ENCODE measurements at regions not wholly inside any gene's neighbourhood (a gene's known extent, or its start where the extent isn't known, plus 50 kb on each side); places are given as distances from the start of the nearest gene placed in this dataset.

DNA sequence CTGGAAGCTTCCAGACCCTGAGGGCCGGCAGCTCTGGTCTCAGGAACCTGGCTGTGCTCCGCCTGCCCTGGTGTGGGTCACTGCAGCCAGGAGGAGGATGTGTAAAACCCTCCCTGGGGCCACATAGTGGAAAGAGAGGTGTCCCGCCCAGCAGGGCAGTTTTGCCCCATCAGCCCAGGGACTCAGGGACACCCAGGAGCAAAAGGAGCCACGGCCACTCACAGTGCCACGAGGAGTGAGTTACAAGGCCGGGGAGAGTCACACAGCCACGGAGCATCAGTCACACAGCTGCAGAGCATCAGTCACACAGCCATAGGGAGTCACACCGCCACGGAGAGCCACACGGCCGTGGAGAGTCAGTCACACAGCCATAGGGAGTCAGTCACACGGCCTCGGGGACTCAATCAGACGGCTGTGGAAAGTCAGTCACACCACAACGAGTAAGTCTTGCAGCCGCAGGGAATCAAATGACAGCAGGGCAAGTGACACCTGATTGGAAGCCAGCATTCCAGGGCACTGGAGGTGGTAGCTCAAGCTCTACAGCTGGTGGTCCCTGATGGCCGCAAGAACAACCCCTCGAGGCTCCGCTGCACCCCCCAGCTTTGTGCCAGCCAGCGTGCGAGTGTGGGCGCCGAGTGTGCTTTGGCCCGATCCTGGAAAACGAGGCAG, 60.9 kb downstream of the DLL1 start:
- Histone ChIP-seq H3K4me3 (ENCODE audit: low read depth in 2 of 2, low read length in 1 of 2) (no peak overlapping the region), H3K79me2 (ENCODE audit: insufficient read depth) (no peaks in the 10 kb centered on the region), H3K36me3 (replicated peaks in 1 of 2; ENCODE audit: control insufficient read depth in 1 of 2, insufficient read depth in 2 of 2, low read length in 1 of 2) (no peaks in the 10 kb centered on the region), H4K20me1 (ENCODE audit: insufficient read depth) (no peaks in the 10 kb centered on the region), H3K27me3 (ENCODE audit: insufficient read depth) (no peaks in the 10 kb centered on the region), H3K9ac (no peak overlapping the region), H3K27ac (ENCODE audit: low read depth in 2 of 2, low read length in 1 of 2) (no peak overlapping the region), H2AFZ (ENCODE audit: low read depth) (no peak overlapping the region), H3K9me2 (no peaks in the 10 kb centered on the region), H3K4me2 (no peak overlapping the region), H3K4me1 (ENCODE audit: control insufficient read depth in 1 of 2, insufficient read depth in 2 of 2, low read depth in 1 of 2, low read length in 1 of 2) (peaks cover 0 to 20% of the 10 kb centered on the region in 2 experiments; a peak in 1 of 4 replicates), H3F3A (replicated peaks; ENCODE audit: insufficient read depth) (no peaks in the 10 kb centered on the region), H3K9me3 (no peaks in the 10 kb centered on the region)
- TF ChIP-seq MEF2A (IDR thresholded peaks at IDR 0.05; ENCODE audit: borderline replicate concordance, low read depth), result no peak
- no peak for TF ChIP-seq RFX5 (IDR thresholded peaks at IDR 0.05; ENCODE audit: low read length)
- TF ChIP-seq EZH2phosphoT487 (IDR thresholded peaks at IDR 0.05; ENCODE audit: borderline replicate concordance, low read depth), result no peak
- TF ChIP-seq, protein P1, sequence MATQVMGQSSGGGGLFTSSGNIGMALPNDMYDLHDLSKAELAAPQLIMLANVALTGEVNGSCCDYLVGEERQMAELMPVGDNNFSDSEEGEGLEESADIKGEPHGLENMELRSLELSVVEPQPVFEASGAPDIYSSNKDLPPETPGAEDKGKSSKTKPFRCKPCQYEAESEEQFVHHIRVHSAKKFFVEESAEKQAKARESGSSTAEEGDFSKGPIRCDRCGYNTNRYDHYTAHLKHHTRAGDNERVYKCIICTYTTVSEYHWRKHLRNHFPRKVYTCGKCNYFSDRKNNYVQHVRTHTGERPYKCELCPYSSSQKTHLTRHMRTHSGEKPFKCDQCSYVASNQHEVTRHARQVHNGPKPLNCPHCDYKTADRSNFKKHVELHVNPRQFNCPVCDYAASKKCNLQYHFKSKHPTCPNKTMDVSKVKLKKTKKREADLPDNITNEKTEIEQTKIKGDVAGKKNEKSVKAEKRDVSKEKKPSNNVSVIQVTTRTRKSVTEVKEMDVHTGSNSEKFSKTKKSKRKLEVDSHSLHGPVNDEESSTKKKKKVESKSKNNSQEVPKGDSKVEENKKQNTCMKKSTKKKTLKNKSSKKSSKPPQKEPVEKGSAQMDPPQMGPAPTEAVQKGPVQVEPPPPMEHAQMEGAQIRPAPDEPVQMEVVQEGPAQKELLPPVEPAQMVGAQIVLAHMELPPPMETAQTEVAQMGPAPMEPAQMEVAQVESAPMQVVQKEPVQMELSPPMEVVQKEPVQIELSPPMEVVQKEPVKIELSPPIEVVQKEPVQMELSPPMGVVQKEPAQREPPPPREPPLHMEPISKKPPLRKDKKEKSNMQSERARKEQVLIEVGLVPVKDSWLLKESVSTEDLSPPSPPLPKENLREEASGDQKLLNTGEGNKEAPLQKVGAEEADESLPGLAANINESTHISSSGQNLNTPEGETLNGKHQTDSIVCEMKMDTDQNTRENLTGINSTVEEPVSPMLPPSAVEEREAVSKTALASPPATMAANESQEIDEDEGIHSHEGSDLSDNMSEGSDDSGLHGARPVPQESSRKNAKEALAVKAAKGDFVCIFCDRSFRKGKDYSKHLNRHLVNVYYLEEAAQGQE (IDR thresholded peaks at IDR 0.05; ENCODE audit: low read depth, low read length), result no peak
- TF ChIP-seq, protein P2, sequence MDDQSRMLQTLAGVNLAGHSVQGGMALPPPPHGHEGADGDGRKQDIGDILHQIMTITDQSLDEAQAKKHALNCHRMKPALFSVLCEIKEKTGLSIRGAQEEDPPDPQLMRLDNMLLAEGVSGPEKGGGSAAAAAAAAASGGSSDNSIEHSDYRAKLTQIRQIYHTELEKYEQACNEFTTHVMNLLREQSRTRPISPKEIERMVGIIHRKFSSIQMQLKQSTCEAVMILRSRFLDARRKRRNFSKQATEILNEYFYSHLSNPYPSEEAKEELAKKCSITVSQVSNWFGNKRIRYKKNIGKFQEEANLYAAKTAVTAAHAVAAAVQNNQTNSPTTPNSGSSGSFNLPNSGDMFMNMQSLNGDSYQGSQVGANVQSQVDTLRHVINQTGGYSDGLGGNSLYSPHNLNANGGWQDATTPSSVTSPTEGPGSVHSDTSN (IDR thresholded peaks at IDR 0.05), result no peak
- no peak for TF ChIP-seq FOXM1 (IDR thresholded peaks at IDR 0.05; ENCODE audit: low read depth)
- TF ChIP-seq GATA2 (CRISPR knock-in tag; IDR thresholded peaks at IDR 0.05), result no peak
- no peak for TF ChIP-seq POLR2AphosphoS5 (IDR thresholded peaks at IDR 0.05; ENCODE audit: low read depth, low read length)
- TF ChIP-seq SIN3A (IDR thresholded peaks at IDR 0.05; ENCODE audit: borderline replicate concordance, low read depth, low read length), result no peak
- POLR2A ChIA-PET, result no interaction called here
- CTCF ChIA-PET, result no interaction called here
- 47% methylated on average over 7 of the region's 25 CpGs for WGBS (ENCODE audit: low lambda C conversion rate)
- DNase-seq, result no peak

DNA sequence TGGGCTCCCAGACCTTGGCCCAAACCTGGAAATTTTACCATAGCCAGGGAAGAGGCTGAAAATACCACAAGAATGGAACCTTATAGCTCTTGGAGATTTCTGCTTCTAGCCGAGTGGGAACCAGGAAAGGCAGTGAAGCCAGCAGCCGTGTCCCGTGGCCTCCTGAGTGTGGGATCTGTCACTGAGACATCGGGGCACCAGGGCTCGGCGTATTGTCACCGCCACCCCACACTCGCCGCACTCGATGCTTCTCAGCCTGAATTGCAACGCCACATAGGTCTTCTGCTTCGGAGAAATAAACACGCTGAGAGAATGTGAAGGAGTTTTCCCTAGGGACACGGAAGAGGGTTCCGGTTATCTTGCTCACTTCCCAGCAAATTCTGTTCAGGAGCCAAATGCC, 61.5 kb downstream of the DLL1 start:
- no peaks in the 10 kb centered on the region for H3K27me3 ChIP-seq (ENCODE audit: insufficient read depth)
- TF ChIP-seq GABPA (IDR thresholded peaks at IDR 0.05; ENCODE audit: low read depth), result no peak
- TF ChIP-seq EP300 (IDR thresholded peaks at IDR 0.05; ENCODE audit: borderline replicate concordance in 1 of 2, low read depth in 1 of 2, low read length in 1 of 2), result no peak
- TF ChIP-seq CHD2 (IDR thresholded peaks at IDR 0.05; ENCODE audit: low read length, partially characterized antibody), result no peak
- TF ChIP-seq, protein P2 (IDR thresholded peaks at IDR 0.05), result no peak
- no peak for TF ChIP-seq ELF1 (IDR thresholded peaks at IDR 0.05)
- TF ChIP-seq RFX5 (IDR thresholded peaks at IDR 0.05; ENCODE audit: low read length), result no peak
- no peak for TF ChIP-seq YY1 (IDR thresholded peaks at IDR 0.05; ENCODE audit: low read depth)
- TF ChIP-seq MXI1 (IDR thresholded peaks at IDR 0.05; ENCODE audit: low read depth, low read length), result no peak
- TF ChIP-seq FOSL2 (IDR thresholded peaks at IDR 0.05; ENCODE audit: borderline replicate concordance, low read depth), result no peak
- TF ChIP-seq EZH2phosphoT487 (IDR thresholded peaks at IDR 0.05; ENCODE audit: borderline replicate concordance, low read depth), result no peak
- TF ChIP-seq TCF12 (IDR thresholded peaks at IDR 0.05), result no peak
- no peak for TF ChIP-seq NRF1 (IDR thresholded peaks at IDR 0.05; ENCODE audit: low read depth, low read length)
- no peak for DNase-seq
- CTCF ChIA-PET, result no interaction called here
- H3K79me2 ChIP-seq (ENCODE audit: insufficient read depth), result no peaks in the 10 kb centered on the region
- H3K4me3 ChIP-seq (ENCODE audit: low read depth in 2 of 2, low read length in 1 of 2), result no peak overlapping the region
- H3F3A ChIP-seq (replicated peaks; ENCODE audit: insufficient read depth), result no peaks in the 10 kb centered on the region
- H3K4me2 ChIP-seq, result no peak overlapping the region
- 82% methylated on average over 15 of the region's 15 CpGs for WGBS (ENCODE audit: low lambda C conversion rate)
- POLR2A ChIA-PET, result no interaction called here
- peaks cover 0 to 26% of the 10 kb centered on the region in 2 experiments; a peak in 1 of 4 replicates for H3K4me1 ChIP-seq (ENCODE audit: control insufficient read depth in 1 of 2, insufficient read depth in 2 of 2, low read depth in 1 of 2, low read length in 1 of 2)
- H3K9ac ChIP-seq, result no peak overlapping the region
- no peaks in the 10 kb centered on the region for H4K20me1 ChIP-seq (ENCODE audit: insufficient read depth)
- H3K9me2 ChIP-seq, result no peaks in the 10 kb centered on the region
- no peak overlapping the region for H2AFZ ChIP-seq (ENCODE audit: low read depth)
- H3K27ac ChIP-seq (ENCODE audit: low read depth in 2 of 2, low read length in 1 of 2), result no peak overlapping the region
- no peaks in the 10 kb centered on the region for H3K9me3 ChIP-seq
- no peaks in the 10 kb centered on the region for H3K36me3 ChIP-seq (replicated peaks in 1 of 2; ENCODE audit: control insufficient read depth in 1 of 2, insufficient read depth in 2 of 2, low read length in 1 of 2)

Measured in SK-N-SH (cell line).